GM18519 (cell line): ENCODE measurements at regions not wholly inside any gene's neighbourhood (a gene's known extent, or its start where the extent isn't known, plus 50 kb on each side); places are given as distances from the start of the nearest gene placed in this dataset.

Experiments
- ATAC-seq: cut with Tn5 transposase; IDR thresholded peaks from one replicate; pipeline ENCODE4 v1.9.1; 2021; ENCODE audit warnings: mild to moderate bottlenecking, moderate library complexity; ENCODE audit not compliant: unreplicated experiment, low FRiP score

- no peak for ATAC-seq
Measured at GRCh38 chr22:49090853-49091135, 736.9 kb downstream of the BRD1 start.

GRCh38 chr22:49090061-49090852 is 737.4 kb downstream of the BRD1 start:
- no peak for ATAC-seq

- no peak for ATAC-seq
Measured at GRCh38 chr22:49088801-49089791, 738.6 kb downstream of the BRD1 start.

DNA sequence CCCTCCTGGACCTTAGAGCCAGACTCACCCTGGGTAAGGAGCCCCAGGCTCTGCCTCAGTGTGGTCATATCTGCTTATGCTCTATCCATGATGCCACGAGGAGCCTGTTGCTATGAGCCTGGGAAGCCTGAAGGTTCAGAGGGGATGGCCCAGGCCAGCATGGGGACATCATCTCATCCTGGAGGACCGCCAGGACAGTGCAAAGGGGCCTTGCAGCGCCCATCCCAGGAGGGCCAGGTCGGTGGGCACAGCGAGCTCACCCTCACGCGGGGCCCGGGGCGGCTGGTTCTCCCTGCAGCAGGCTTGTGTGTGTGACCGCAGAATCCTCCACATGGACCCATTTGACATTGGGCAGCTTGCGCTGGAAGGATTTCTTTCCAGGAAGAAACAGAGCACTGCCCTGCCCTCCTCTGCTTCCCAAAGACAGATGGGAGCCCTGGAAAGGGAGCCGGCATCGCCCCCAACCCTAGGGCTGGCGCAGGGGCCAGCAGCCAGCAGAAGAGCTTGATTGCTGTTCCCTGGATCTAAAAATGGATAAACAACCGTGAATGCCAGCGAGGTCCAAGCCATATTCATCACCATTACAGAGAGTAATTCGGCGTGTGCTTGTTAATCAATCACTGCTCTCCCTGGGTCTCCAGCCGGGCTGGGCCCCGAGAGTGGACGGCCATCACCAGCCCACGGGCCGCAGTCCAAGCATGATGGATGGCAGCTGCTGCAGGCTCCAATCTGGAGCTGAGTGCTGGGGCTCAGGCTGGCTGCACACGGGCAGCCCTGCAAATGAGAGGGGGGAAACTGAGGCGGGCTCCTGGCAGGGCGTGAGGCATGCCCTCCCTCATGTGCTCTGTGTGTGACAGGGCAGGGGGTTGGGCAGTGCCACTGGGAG is 739.7 kb downstream of the BRD1 start:
- no peak for ATAC-seq

GRCh38 chr22:49087198-49087597 is 740.5 kb downstream of the BRD1 start:
- no peak for ATAC-seq

DNA sequence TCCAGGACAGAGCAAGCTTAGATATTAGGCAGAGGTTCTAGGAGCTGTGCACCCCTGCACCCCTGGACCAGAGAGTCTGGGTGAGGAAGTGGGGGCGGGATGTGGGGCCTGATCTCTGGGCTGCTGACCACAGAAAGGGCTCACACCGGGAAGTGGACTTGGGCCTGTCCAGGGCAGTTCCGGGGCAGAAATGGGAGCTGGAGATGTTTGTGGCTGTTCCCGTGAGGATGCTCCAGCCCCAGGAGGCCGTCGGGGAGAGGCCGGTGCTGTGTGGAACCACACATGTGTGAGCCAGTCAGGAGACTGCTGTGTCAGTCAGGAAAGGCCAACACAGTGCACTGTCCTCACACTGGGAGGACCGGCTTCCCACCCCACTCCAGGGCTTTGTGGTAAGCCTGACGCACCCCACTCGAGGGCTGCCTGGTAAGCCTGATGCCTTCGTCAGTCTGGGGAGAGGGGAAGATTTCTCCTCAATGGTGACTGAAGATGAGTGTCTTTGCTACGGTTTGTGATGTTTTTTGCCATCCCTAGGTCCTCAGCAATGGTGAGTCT is 741.0 kb downstream of the BRD1 start:
- ATAC-seq, result no peak

- ATAC-seq, result no peak
Measured at GRCh38 chr22:49086181-49086580, 741.5 kb downstream of the BRD1 start.

GRCh38 chr22:49084206-49084605 is 743.5 kb downstream of the BRD1 start:
- ATAC-seq, result no peak

DNA sequence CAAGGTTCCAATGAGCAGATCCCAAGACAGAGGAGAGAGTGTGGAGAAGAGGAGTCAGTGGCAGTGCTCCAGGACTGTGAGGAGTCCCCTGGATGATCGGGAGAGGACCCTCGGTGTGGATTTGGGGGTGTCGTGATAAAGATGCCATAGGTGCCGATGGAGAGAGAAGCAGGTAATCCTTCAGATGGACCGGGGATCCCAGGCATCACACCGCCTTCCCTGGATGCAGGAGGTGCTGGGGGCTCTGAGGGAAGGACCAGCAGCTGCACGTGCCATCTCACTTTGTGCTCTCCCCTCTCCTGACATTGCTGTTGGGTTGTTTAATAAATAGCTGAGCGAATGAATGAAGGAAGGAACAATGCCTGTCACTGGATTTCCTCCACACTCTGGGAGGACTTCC is 744.1 kb downstream of the BRD1 start:
- ATAC-seq, result no peak

- ATAC-seq, result no peak
Measured at GRCh38 chr22:49082451-49082850, 745.2 kb downstream of the BRD1 start.

- no peak for ATAC-seq
Measured at GRCh38 chr22:49081926-49082325, 745.7 kb downstream of the BRD1 start.

- ATAC-seq, result no peak
Measured at GRCh38 chr22:49081261-49081666, 746.4 kb downstream of the BRD1 start.

- no peak for ATAC-seq
Measured at GRCh38 chr22:49080631-49081030, 747.0 kb downstream of the BRD1 start.

- ATAC-seq, result no peak
Measured at GRCh38 chr22:49079743-49080500, 747.8 kb downstream of the BRD1 start.

DNA sequence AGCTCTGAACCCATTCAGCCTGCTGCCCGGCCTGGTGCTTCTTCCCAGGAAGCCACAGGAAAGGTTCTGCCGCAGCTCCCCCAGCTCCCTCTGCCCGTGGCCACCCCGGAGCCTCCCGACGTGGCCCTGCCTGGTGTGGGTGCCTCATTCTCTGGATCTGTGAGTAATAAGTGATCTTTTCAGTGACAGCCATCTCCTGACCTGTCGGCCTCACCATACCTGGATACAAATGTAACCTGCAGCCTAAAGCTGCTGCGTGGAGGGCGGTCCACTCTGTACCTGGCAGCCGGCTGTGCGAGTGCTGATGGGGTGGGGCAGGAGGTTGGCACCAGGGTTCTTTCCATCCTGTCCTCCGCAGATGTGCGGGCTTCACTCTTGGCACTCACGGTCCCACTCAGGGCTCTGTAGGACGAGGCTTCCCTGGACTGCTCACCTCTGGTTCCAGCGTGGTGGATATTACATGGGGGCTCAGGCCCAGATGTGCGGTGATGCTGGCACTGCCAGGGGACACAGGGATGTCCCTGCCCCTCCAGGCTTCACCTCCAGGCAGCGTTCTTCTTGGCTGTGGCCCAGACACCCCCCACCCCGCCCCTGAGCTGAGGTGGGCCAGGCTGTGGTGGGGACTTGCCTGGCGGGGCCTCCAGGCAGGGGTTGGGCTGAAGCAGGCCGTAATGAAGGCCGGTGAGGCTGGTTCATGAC is 748.5 kb downstream of the BRD1 start:
- ATAC-seq, result no peak

- ATAC-seq, result no peak
Measured at GRCh38 chr22:49078076-49078710, 749.5 kb downstream of the BRD1 start.

DNA sequence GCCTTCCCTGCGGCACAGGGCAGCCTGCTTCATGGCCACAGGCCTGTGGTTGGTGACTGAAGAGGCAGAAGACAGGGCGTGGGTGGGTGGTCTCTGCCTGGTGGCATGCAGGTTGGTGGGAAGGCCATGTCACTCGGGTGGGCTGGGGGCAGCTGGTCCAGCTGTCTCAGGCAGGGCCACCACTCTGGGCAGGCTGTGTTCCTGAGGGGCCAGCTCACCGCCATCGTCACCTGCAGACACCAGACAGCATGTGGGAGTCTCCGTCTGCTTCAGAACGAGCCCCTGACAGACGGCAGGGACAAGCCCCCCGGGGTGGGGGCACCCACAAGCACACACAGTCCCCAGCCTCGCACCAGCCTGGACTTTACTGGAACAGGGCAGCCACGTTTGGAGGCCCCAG is 750.1 kb downstream of the BRD1 start:
- ATAC-seq, result no peak

DNA sequence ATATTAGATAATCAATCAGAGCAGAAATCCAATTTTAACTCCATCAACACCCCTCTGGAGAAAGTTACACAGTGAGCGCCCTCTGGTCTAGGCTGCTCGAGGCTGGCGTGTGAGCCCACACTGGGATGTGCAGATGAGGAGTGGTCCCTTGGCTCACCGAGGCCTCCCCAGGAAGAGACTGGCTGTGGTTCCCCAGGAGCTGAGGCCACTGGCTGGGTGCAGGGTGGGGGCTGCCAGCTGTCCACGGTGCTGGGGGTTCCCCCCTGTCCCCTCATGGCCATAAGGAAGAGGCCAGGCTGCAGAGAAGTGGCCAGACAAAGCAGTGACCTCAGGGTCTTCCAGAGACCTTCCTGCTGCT is 750.7 kb downstream of the BRD1 start:
- no peak for ATAC-seq
